ENCODE measurements at regions not wholly inside any gene's neighbourhood (a gene's known extent, or its start where the extent isn't known, plus 50 kb on each side); places are given as distances from the start of the nearest gene placed in this dataset.

DNA sequence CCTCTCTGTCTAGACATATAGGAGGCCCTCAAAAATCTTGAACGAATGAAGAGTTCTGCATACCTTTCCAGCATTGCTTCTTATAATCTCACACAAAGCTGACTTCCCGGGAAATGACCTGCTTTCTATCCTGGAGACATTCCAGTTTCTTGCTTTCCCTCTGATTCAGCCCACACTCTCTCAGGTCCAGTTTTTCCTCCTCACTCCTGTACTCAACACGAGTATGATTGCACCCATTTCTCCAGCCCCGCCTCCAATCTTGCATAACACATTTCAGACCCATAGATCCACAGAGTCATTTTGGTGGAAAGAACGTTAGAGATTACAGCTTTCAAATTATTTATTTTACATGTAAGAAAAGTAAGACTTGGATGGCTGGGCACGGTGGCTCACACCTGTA is 127.5 kb upstream of the TLR3 start:
- TF ChIP-seq, protein P1, sequence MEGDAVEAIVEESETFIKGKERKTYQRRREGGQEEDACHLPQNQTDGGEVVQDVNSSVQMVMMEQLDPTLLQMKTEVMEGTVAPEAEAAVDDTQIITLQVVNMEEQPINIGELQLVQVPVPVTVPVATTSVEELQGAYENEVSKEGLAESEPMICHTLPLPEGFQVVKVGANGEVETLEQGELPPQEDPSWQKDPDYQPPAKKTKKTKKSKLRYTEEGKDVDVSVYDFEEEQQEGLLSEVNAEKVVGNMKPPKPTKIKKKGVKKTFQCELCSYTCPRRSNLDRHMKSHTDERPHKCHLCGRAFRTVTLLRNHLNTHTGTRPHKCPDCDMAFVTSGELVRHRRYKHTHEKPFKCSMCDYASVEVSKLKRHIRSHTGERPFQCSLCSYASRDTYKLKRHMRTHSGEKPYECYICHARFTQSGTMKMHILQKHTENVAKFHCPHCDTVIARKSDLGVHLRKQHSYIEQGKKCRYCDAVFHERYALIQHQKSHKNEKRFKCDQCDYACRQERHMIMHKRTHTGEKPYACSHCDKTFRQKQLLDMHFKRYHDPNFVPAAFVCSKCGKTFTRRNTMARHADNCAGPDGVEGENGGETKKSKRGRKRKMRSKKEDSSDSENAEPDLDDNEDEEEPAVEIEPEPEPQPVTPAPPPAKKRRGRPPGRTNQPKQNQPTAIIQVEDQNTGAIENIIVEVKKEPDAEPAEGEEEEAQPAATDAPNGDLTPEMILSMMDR (optimal IDR thresholded peaks at IDR 0.05 in 1 of 3, IDR thresholded peaks at IDR 0.05 in 1 of 3, conservative IDR thresholded peaks at IDR 0.05 in 1 of 3; ENCODE audit: extremely low read depth in 1 of 3, insufficient read depth in 2 of 3, low read length in 3 of 3), result no peak
- TF ChIP-seq EZH2 (IDR thresholded peaks at IDR 0.05; ENCODE audit: low read length), result no peak
